GM18517 (cell line): ENCODE measurements at regions not wholly inside any gene's neighbourhood (a gene's known extent, or its start where the extent isn't known, plus 50 kb on each side); places are given as distances from the start of the nearest gene placed in this dataset.
A peak's percentile ranks its signal among the peaks of the same experiment; 100 is the strongest.
"Not testable (repeated sequence)": the region's sequence is repeated elsewhere in the genome, so short reads cannot be mapped to it uniquely, and the experiment has no call there.

ENCODE experiments used
- ATAC-seq: cut with Tn5 transposase; IDR thresholded peaks from one replicate; pipeline ENCODE4 v1.9.1; 2021; ENCODE audit warnings: mild to moderate bottlenecking, moderate library complexity; ENCODE audit not compliant: unreplicated experiment

- no peak for ATAC-seq
Measured at GRCh38 chr5:117752403-117752802, 1177.8 kb upstream of the SEMA6A start.

DNA sequence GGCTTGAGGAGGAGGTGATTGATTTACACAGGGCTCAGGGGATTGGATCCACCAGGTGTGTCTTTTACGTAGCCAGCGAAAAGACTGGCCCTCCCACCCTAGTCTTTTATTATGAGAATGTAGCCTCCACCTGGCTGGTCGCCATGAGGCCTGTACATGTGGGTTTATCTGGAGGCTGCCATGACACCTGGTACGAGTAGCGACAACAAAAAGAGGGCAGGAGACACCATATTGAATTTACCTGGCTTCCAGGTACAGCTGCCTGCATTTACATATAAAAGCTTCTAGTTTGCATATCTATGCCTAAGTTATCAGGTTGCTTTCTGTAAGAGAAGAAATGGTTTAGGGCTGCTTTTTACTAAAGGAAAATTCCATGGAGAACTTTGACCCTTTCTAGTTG lies 1173.7 kb upstream of the SEMA6A start:
- ATAC-seq, result no peak

DNA sequence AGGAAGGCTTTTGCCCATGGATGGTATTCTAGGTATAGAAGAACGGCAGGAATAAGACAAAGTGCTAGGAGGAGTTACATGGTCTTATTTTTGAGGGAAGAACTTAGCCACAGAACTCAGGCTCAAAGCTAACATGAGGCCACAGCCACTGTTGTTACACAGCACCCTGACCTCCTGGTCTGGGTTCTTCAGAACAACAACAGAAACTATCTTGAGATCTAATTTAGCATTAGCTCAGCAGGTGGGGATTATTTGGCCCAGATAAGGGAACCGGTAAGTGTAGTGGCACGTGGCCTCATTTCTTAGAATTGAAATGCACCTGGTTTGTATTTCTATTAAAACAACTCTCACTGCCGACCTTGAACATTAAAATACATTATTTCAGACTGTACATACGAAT lies 1168.7 kb upstream of the SEMA6A start:
- ATAC-seq, result no peak

DNA sequence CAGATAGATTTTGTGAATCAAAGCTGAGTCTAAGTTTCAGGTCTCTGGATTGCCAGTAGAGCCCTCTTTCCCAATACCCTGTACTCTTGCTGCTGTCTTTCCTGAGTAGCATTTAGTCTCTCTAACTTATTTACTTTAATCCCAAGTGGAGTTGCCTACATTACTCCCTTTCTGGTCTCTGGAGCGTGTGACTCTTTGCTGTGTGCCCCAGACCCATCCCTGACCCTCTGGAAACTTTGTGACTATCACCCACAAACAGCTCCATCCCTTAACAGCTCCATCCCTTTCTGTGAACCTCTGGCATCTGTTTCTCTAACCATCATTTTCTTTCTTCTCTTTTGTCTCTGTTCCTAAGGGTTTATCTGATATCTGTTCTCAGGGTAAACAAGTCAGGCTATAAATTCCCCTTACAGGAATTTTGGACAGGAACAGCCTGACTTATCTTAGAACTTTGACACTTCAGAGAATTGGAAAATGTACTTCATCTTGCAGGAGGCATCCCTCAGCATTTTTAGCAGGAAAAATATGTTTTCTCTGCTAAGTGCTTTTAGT lies 1167.1 kb upstream of the SEMA6A start:
- ATAC-seq, result no peak

GRCh38 chr5:117740268-117740667 lies 1165.6 kb upstream of the SEMA6A start:
- no peak for ATAC-seq

GRCh38 chr5:117738571-117738970 lies 1163.9 kb upstream of the SEMA6A start:
- no peak for ATAC-seq

DNA sequence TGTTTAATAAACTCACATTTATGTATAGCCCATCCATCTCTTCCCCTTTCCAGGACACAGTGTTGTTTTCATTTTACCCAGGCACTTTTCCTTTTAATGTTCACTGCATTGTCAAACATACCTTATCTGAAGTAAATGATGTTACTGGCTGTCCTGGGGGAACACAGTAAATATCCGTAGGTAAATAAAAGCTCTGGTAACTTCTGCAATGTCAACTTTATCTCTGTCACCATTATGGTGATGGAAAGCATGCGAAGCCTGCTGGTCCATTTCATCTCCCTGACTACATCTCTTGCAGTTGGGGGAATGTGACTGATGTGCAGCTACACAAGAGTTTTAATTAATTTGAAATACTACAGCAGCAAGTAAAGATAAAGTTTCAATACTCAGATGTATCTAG lies 1162.1 kb upstream of the SEMA6A start:
- ATAC-seq, result no peak

- no peak for ATAC-seq
Measured at GRCh38 chr5:117734056-117734455, 1159.4 kb upstream of the SEMA6A start.

- ATAC-seq, result no peak
Measured at GRCh38 chr5:117733051-117733450, 1158.4 kb upstream of the SEMA6A start.

- no peak for ATAC-seq
Measured at GRCh38 chr5:117732264-117732663, 1157.6 kb upstream of the SEMA6A start.

GRCh38 chr5:117731446-117731845 lies 1156.8 kb upstream of the SEMA6A start:
- ATAC-seq, result no peak

DNA sequence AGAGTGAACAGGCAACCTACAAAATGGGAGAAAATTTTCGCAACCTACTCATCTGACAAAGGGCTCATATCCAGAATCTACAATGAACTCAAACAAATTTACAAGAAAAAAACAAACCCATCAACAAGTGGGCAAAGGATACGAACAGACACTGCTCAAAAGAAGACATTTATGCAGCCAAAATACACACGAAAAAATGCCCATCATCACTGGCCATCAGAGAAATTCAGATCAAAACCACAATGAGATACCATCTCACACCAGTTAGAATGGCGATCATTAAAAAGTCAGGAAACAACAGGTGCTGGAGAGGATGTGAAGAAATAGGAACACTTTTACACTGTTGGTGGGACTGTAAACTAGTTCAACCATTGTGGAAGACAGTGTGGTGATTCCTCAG lies 1146.2 kb upstream of the SEMA6A start:
- ATAC-seq, result not testable (repeated sequence)

GRCh38 chr5:117719413-117719812 lies 1144.8 kb upstream of the SEMA6A start:
- ATAC-seq, result no peak

DNA sequence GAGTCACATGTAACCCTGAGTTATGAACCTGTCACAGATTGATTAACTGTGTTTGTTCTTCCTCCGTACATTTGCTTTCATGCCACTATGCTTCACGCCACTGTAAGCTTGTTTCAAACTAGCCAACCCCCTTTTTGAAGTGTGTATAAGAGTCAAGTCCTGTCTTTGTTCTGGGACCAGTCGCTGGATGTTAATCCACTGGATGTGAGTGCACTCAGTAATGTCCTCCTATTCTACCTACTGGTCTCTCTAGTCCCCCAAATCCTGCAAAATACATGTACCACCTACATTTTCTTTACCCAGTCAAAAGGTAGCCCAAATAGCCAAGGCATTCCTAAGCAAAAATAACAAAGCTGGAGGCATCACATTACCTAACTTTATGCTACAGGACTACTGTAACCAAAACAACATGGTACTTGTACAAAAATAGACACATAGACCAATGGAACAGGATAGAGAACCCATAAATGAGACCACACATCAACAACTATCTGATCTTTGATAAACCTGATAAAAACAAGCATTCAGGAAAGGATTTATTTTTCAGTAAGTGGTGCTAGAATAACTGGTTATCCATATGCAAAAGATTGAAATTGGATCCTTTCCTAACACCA lies 1139.1 kb upstream of the SEMA6A start:
- ATAC-seq, result no peak

- ATAC-seq, result no peak
Measured at GRCh38 chr5:117701062-117701461, 1126.4 kb upstream of the SEMA6A start.

DNA sequence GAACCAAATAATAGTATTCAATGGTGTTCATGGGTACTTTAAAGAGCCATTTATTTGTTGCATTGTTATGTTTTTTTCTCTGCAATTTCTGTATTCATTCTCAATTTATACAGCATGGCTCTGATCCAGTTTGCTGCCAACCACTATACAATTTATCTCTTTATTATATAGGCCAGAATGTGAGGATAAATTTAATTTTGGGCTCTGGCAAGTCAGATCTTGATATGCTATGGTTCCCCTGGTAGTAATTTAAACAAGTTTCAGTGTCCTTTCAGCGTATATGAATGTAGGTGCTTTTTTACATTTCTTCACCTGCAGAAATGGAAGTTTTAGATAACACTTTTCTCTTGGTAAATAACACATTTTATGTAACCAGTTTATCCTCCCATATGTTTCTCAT lies 1118.0 kb upstream of the SEMA6A start:
- ATAC-seq, result no peak

DNA sequence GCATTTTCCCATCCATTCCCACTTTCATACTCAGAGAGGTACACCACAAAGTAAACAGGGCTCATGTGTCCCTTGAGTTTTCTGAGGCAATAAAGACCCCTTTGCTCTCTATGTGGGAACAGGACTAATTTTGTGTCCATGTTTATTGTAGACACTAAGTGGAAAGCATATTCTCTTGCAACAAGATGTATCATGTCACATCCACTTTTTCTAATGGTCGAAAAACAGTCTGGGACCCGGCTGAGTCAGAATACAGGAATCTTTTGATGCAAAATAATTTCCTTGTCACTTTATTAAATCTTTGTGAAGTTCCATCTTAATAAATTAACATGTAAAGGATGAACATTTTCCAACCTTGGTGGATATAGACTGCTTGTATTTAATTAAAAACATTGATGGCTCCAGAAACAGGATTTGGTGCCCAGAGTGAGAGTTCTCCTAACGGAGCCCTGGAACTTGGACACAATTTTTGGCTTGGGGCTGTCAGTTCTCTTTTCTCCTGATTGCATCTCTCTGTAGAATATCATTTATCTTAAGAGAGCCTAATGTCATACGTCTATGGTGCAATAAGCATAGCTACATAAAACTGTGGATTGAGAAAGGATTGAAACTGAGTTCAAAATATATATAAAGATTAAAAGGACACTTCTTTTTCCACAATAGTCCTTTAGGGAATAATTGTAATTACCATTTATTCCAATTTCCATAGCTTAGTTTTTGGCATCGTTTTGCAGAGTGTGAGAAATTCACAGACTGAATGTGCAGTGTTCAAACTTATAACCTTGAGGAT lies 1116.7 kb upstream of the SEMA6A start:
- no peak for ATAC-seq

- ATAC-seq, result no peak
Measured at GRCh38 chr5:117690612-117691011, 1116.0 kb upstream of the SEMA6A start.

- ATAC-seq, result no peak
Measured at GRCh38 chr5:117686926-117687325, 1112.3 kb upstream of the SEMA6A start.

DNA sequence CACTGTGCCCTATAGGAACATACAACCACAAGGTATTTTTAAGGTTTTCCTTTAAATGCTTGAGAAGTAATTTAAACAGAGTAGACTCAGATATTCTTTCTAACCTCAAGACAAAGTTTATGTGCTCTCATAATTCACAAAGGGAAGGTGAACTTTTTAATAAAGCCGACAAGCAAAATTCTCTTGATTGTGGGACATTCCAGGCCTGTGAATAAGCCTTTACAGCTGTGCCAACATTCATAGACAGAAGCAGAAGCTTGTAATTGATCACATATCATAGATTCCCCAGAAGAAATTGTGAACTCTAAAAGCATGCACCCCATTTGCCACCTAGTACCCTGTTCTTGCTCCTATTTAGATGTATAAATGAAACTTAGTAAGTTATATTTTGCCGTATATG lies 1107.8 kb upstream of the SEMA6A start:
- no peak for ATAC-seq

DNA sequence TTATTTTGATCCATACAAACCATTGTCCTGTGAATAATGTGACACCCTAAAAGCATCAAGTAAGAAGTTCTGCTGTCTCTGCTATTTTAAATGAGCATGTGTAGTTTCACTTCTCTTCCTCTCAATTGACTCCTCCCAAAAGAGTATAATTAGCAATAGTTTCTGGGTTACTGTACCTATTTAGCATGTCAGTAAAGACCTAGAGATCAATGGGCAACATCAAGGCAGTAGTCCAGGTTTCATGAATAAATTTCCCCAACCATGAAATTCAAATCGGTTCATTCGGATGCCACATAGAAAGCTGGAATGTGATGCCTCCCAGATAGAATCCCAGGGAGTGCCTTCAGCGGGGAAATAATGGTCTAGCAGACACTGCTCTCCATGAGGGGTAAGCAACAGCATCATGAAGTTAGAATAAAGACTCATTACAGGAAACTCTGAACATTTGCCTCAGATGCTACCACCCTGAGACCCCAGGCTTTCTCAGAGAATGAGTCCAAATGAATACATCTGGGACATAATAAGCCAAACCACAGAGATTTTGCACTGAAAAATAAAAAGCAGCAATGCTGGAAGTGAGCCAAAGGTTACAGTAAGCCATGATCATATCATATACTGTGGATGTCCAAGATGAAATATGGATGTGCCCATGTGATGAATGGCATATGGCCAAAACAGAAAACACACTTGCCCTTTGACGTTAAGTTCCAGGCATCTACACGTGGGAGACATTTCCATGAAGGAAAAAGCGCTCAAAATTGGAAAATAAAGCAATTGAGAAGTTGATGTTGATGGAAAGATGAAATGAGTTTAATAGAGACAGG lies 1107.0 kb upstream of the SEMA6A start:
- ATAC-seq, result peak; percentile 81

DNA sequence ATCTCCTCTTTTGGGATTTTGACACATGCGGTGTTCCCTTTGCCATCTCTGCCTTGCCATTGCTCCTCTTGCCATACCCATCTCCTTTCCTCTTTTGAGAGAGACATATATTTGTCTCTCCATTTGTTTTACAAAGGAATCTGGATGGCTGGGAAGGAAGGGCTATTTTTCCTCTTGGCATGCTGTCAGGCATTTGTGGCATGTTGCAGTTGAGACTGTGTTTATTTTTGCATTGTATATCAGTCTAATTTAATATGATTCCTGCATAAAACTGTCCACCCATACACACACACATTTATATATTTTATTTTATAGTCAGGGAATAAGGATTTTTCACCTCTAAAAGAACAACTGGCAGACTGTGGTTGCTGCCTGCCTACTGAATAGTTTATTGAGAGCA lies 1105.8 kb upstream of the SEMA6A start:
- ATAC-seq, result no peak
